Upper lobe of left lung (tissue), 6 donors: ENCODE measurements at regions not wholly inside any gene's neighbourhood (a gene's known extent, or its start where the extent isn't known, plus 50 kb on each side); places are given as distances from the start of the nearest gene placed in this dataset.

Source experiments
- ATAC-seq, 2 donors: fragments of 200-7000 bp; cut with Tn5 transposase; one replicate each; pipeline ENCODE4 v1.9.1; 2022; ENCODE audit warnings: mild to moderate bottlenecking in 2 of 2, moderate library complexity in 2 of 2; ENCODE audit not compliant: low FRiP score in 2 of 2
- DNase-seq, 2 donors: peaks; one replicate each; pipeline ENCODE4 v3.0.0-alpha.2; 2019 to 2020
- H3K27ac ChIP-seq, 4 donors: fragments of 200-600 bp; sonication (generic); one replicate each; pipeline ENCODE4 v1.5.1; 2016 to 2019
- H3K27me3 ChIP-seq, 4 donors: fragments of 200-600 bp; sonication (generic); one replicate each; pipeline ENCODE4 v1.5.1; 2017 to 2019
- H3K36me3 ChIP-seq, 4 donors: fragments of 200-600 bp; sonication (generic); one replicate each; pipeline ENCODE4 v1.5.1; 2016 to 2019
- H3K4me1 ChIP-seq, 4 donors: fragments of 200-600 bp; sonication (generic); one replicate each; pipeline ENCODE4 v1.5.1; 2018 to 2019
- H3K4me3 ChIP-seq, 4 donors: fragments of 200-600 bp; sonication (generic); one replicate each; pipeline ENCODE4 v1.5.1; 2017 to 2019; ENCODE audit warnings: mild to moderate bottlenecking in 2 of 4, moderate library complexity in 1 of 4
- H3K9me3 ChIP-seq, 4 donors: fragments of 200-600 bp; sonication (generic); one replicate each; pipeline ENCODE4 v1.5.1; 2018 to 2019
- CTCF ChIP-seq, 6 experiments: fragments of 450-650 bp in 4 of 6; fragments of 200-600 bp in 2 of 6; sonication (generic) in 2 of 6; IDR thresholded peaks; one replicate each; pipeline ENCODE4 v1.5.1; 2016 to 2019; ENCODE audit warnings: antibody characterized with exemption in 6 of 6
- EP300 ChIP-seq, 4 donors: sonication (generic); formaldehyde crosslinking; IDR thresholded peaks; one replicate each; pipeline ENCODE4 v1.5.1; 2017; ENCODE audit warnings: antibody characterized with exemption in 4 of 4, control low read depth in 2 of 4
- POLR2A ChIP-seq, 4 donors: fragments of 450-650 bp; IDR thresholded peaks; one replicate each; pipeline ENCODE4 v1.5.1; 2016 to 2017; ENCODE audit warnings: antibody characterized with exemption in 4 of 4, mild to moderate bottlenecking in 2 of 4
- POLR2AphosphoS5 ChIP-seq, 2 donors: sonication (generic); formaldehyde crosslinking; IDR thresholded peaks; one replicate each; pipeline ENCODE4 v1.5.1; 2017; ENCODE audit warnings: antibody characterized with exemption in 2 of 2
- WGBS, 2 donors: methylation state at CpG; one replicate each; pipeline ENCODE4 v1.1.5; 2017 to 2018; 5-methylcytosine and 5-hydroxymethylcytosine counted together
- donor health status: DM: no; HTN: no; CAD: no; lungs with moderate emphysema.
- donor health status: DM: no; HTN: yes; CAD: no; lungs with severe emphysema.

DNA sequence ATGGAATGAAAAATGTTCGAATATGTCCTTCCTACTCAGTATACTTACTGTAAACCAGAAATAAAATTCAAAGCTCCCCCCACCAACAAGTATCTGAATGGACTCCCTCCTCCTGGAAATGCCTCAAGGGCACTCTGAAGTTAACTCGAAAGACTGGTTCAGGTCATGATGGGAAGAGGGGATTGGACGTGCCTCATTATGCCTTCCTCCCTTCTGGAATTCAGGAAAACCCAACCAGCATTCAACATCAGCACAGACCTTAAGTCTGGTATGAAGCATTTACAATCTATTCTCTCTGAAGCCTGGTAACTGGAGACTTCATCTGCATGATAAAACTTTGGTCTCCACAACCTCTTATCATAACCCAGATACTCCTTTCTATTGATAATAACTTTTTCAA, 428.3 kb upstream of the RAG2 start:
- no peak overlapping the region for H3K27ac ChIP-seq
- ATAC-seq (no peak), DNase-seq (no peak)
- H3K9me3 ChIP-seq: no peaks in the 10 kb centered on the region
- H3K36me3 ChIP-seq: no peaks in the 10 kb centered on the region
- WGBS, 2 donors: 49 to 71% methylated on average over 3 of the region's 3 CpGs
- H3K4me3 ChIP-seq: no peak overlapping the region
- H3K4me1 ChIP-seq: no peaks in the 10 kb centered on the region
- TF ChIP-seq POLR2A (IDR thresholded peaks at IDR 0.05) (no peak), POLR2AphosphoS5 (IDR thresholded peaks at IDR 0.05) (no peak), CTCF (IDR thresholded peaks at IDR 0.05) (no peak), EP300 (IDR thresholded peaks at IDR 0.05) (no peak)
- no peaks in the 10 kb centered on the region for H3K27me3 ChIP-seq

GRCh38 chr11:37006563-37006962, 408.5 kb upstream of the RAG2 start:
- ATAC-seq (no peak), DNase-seq (no peak)
- 95 to 99% methylated on average over 4 of the region's 4 CpGs for WGBS, 2 donors
- TF ChIP-seq EP300 (IDR thresholded peaks at IDR 0.05): no peak
- no peak for TF ChIP-seq POLR2A (IDR thresholded peaks at IDR 0.05)
- no peak for TF ChIP-seq CTCF (IDR thresholded peaks at IDR 0.05)
- no peak for TF ChIP-seq POLR2AphosphoS5 (IDR thresholded peaks at IDR 0.05)
- H3K27ac ChIP-seq: no peak overlapping the region
- no peaks in the 10 kb centered on the region for H3K9me3 ChIP-seq
- H3K4me3 ChIP-seq: no peak overlapping the region
- no peaks in the 10 kb centered on the region for H3K27me3 ChIP-seq
- no peaks in the 10 kb centered on the region for H3K4me1 ChIP-seq
- no peaks in the 10 kb centered on the region for H3K36me3 ChIP-seq

- no peaks in the 10 kb centered on the region for H3K36me3 ChIP-seq
- H3K4me1 ChIP-seq: no peaks in the 10 kb centered on the region
- DNase-seq: no peak
- H3K27me3 ChIP-seq: no peaks in the 10 kb centered on the region
- H3K27ac ChIP-seq: no peak overlapping the region
- no peaks in the 10 kb centered on the region for H3K9me3 ChIP-seq
- no peak overlapping the region for H3K4me3 ChIP-seq
- no peak for ATAC-seq
- 75 to 77% methylated on average over 3 of the region's 3 CpGs for WGBS, 2 donors
- TF ChIP-seq CTCF (IDR thresholded peaks at IDR 0.05): no peak
- no peak for TF ChIP-seq EP300 (IDR thresholded peaks at IDR 0.05)
- no peak for TF ChIP-seq POLR2AphosphoS5 (IDR thresholded peaks at IDR 0.05)
- TF ChIP-seq POLR2A (IDR thresholded peaks at IDR 0.05): no peak
Observed at GRCh38 chr11:37002831-37003230, 404.8 kb upstream of the RAG2 start.

DNA sequence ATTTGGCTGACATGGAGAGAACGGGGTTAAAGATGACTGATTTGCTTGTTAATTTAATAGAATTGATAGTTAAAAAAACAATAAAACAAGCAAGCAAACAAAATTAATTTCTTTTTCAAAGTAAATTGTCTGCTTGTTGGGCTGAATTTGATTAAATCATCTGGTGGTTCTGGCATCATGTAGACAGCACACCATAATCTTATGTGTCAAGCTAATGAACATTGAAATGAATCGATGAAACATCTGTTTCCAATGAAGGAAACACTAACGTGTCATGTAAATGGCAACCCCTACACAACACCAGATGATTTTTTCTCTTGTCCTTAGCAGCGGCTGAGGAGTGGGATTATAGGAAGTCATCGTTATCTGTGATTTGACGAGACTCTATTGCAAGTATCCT, 399.6 kb upstream of the RAG2 start:
- ATAC-seq: no peak
- no peak for TF ChIP-seq POLR2AphosphoS5 (IDR thresholded peaks at IDR 0.05)
- no peak for TF ChIP-seq EP300 (IDR thresholded peaks at IDR 0.05)
- no peak for TF ChIP-seq CTCF (IDR thresholded peaks at IDR 0.05)
- TF ChIP-seq POLR2A (IDR thresholded peaks at IDR 0.05): no peak
- Histone ChIP-seq H3K27me3 (no peaks in the 10 kb centered on the region), H3K27ac (no peak overlapping the region), H3K4me3 (no peak overlapping the region), H3K36me3 (no peaks in the 10 kb centered on the region), H3K9me3 (no peaks in the 10 kb centered on the region), H3K4me1 (no peaks in the 10 kb centered on the region)
- no peak for DNase-seq
- 83 to 85% methylated on average over 6 of the region's 6 CpGs for WGBS, 2 donors

GRCh38 chr11:36996795-36997194, 398.8 kb upstream of the RAG2 start:
- TF ChIP-seq EP300 (IDR thresholded peaks at IDR 0.05) (no peak), POLR2AphosphoS5 (IDR thresholded peaks at IDR 0.05) (no peak), POLR2A (IDR thresholded peaks at IDR 0.05) (no peak), CTCF (IDR thresholded peaks at IDR 0.05) (no peak)
- no peak for ATAC-seq
- WGBS, 2 donors: 90 to 91% methylated on average over 3 of the region's 3 CpGs

More at GRCh38 chr11:36996795-36997194, 398.8 kb upstream of the RAG2 start:
- Histone ChIP-seq H3K4me3 (no peak overlapping the region), H3K36me3 (no peaks in the 10 kb centered on the region), H3K9me3 (no peaks in the 10 kb centered on the region), H3K4me1 (no peaks in the 10 kb centered on the region), H3K27me3 (no peaks in the 10 kb centered on the region), H3K27ac (no peak overlapping the region)
- DNase-seq: no peak
